ENCODE measurements at regions not wholly inside any gene's neighbourhood (a gene's known extent, or its start where the extent isn't known, plus 50 kb on each side); places are given as distances from the start of the nearest gene placed in this dataset.

DNA sequence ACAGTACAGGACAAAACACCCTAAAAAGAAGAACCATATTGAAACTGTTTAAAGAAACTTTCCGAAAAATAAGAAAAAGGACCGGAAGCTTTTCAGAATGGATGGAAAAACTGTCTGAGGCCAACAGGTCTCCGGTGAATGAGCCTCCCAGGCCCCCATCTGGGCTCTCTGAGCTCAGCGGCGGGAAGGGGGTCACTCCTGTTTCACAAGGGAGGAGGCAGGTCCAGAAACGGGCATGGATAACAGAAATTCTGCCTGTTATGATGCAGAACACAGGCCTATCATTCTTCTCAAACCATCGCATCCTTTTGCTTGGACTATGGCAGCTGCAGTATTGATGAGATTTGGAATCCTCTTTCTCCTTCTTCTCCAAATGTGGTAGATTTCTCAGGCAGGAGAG lies 58.9 kb upstream of the SHH start:
- TF ChIP-seq, protein P1, sequence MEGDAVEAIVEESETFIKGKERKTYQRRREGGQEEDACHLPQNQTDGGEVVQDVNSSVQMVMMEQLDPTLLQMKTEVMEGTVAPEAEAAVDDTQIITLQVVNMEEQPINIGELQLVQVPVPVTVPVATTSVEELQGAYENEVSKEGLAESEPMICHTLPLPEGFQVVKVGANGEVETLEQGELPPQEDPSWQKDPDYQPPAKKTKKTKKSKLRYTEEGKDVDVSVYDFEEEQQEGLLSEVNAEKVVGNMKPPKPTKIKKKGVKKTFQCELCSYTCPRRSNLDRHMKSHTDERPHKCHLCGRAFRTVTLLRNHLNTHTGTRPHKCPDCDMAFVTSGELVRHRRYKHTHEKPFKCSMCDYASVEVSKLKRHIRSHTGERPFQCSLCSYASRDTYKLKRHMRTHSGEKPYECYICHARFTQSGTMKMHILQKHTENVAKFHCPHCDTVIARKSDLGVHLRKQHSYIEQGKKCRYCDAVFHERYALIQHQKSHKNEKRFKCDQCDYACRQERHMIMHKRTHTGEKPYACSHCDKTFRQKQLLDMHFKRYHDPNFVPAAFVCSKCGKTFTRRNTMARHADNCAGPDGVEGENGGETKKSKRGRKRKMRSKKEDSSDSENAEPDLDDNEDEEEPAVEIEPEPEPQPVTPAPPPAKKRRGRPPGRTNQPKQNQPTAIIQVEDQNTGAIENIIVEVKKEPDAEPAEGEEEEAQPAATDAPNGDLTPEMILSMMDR (IDR thresholded peaks at IDR 0.05; ENCODE audit: insufficient read depth, low read length, poor library complexity, severe bottlenecking) = no peak
- no peak for TF ChIP-seq EZH2phosphoT487 (conservative IDR thresholded peaks at IDR 0.05; ENCODE audit: low read length)
